Spleen (tissue), 7 donors: ENCODE measurements at regions not wholly inside any gene's neighbourhood (a gene's known extent, or its start where the extent isn't known, plus 50 kb on each side); places are given as distances from the start of the nearest gene placed in this dataset.

Experiments
- POLR2A ChIP-seq, 3 donors: fragments of 450-650 bp; IDR thresholded peaks; one replicate each; pipeline ENCODE4 v1.5.1; 2017; ENCODE audit warnings: antibody characterized with exemption in 3 of 3, mild to moderate bottlenecking in 1 of 3
- POLR2AphosphoS5 ChIP-seq, 3 donors: sonication (generic); formaldehyde crosslinking; IDR thresholded peaks; one replicate each; pipeline ENCODE4 v1.5.1; 2017; ENCODE audit warnings: antibody characterized with exemption in 3 of 3
- TF ChIP-seq, protein P1 (sequence below), 11 experiments: fragments of 200-600 bp in 7 of 11; fragments of 450-650 bp in 4 of 11; sonication (generic) in 4 of 11; IDR thresholded peaks in 8 of 11; conservative IDR thresholded peaks in 3 of 11; 1 replicate in 7 of 11; 2 replicates in 4 of 11; pipeline versions ENCODE4 v1.4.0 to v1.8.0; 2016 to 2021; ENCODE audit warnings: antibody characterized with exemption in 11 of 11, inconsistent platforms in 4 of 11, mild to moderate bottlenecking in 1 of 11
- donor health status: DM: no; HTN: no; CAD: no; lungs with moderate emphysema.
- donor health status: DM: no; HTN: no; CAD: no.
- donor health status: DM: no; HTN: no; CAD: no.

DNA sequence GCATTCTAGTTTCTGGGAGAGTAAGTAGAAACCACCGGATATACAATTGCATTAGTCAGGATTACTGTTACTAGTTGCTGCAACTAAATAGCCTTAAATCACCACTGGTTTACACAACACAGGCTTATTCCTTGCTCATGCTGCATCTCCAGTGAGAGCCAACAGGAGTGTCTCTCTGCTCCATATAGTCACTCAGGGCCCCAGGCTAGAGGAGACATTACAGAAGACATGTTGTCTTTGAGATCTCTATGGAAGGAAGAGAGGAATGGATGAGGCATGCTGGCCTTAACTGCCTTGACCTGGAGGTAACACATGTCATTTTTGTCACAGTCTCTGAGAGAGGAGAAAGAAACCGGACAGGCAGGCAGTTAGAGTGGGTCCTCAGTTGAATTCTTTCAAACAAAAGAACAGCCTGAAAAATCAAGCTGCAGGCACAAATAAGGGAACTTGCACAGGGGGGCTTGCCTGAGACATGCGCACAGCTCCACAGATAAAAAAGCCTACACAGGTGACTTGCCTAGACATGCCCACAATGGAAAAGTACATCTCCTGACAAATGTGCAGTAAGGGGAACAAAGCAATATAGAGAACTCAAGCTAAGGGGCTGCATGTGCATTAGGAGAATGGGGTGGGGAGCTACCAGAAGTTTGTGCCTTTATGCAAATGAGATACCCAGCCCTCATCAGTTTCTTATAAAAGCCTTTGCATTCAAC, 348.0 kb downstream of the TYW1 start:
- TF ChIP-seq, protein P1, sequence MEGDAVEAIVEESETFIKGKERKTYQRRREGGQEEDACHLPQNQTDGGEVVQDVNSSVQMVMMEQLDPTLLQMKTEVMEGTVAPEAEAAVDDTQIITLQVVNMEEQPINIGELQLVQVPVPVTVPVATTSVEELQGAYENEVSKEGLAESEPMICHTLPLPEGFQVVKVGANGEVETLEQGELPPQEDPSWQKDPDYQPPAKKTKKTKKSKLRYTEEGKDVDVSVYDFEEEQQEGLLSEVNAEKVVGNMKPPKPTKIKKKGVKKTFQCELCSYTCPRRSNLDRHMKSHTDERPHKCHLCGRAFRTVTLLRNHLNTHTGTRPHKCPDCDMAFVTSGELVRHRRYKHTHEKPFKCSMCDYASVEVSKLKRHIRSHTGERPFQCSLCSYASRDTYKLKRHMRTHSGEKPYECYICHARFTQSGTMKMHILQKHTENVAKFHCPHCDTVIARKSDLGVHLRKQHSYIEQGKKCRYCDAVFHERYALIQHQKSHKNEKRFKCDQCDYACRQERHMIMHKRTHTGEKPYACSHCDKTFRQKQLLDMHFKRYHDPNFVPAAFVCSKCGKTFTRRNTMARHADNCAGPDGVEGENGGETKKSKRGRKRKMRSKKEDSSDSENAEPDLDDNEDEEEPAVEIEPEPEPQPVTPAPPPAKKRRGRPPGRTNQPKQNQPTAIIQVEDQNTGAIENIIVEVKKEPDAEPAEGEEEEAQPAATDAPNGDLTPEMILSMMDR (IDR thresholded peaks at IDR 0.05 in 8 of 11, conservative IDR thresholded peaks at IDR 0.05 in 3 of 11), result no peak
- TF ChIP-seq POLR2AphosphoS5 (IDR thresholded peaks at IDR 0.05), result no peak
- no peak for TF ChIP-seq POLR2A (IDR thresholded peaks at IDR 0.05)
